Peyer's patch (tissue), 4 donors: ENCODE measurements at regions not wholly inside any gene's neighbourhood (a gene's known extent, or its start where the extent isn't known, plus 50 kb on each side); places are given as distances from the start of the nearest gene placed in this dataset.

Source experiments
- CTCF ChIP-seq, 6 experiments: fragments of 450-650 bp in 4 of 6; fragments of 200-600 bp in 2 of 6; sonication (generic) in 1 of 6; IDR thresholded peaks; one replicate each; pipeline ENCODE4 v1.5.1; 2017 to 2019; ENCODE audit warnings: antibody characterized with exemption in 6 of 6, mild to moderate bottlenecking in 3 of 6, moderate library complexity in 1 of 6
- POLR2A ChIP-seq, 2 donors: fragments of 450-650 bp; IDR thresholded peaks; one replicate each; pipeline ENCODE4 v1.5.1; 2017; ENCODE audit warnings: antibody characterized with exemption in 2 of 2, mild to moderate bottlenecking in 2 of 2, moderate library complexity in 2 of 2

DNA sequence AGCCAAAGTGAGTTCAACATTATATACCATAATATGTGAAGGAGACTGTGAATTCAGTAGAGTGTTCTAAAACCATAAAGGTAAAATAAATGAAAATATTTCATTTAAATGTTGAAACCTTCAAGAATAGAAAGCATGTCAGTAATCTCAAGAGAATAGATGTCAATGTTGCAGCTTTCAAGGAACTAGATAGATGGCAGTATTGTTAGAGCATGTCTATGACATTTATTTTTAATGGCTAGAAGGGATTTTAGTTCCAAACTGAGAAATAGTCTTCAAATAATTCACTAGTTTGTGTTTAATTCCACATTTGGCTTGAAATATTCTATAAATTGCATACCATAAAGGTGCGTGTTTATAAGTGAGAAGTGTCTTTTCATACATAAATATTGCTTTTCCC lies 326.5 kb downstream of the FLRT2 start:
- TF ChIP-seq CTCF (IDR thresholded peaks at IDR 0.05): no peak
- TF ChIP-seq POLR2A (IDR thresholded peaks at IDR 0.05): no peak
